ENCODE measurements at regions not wholly inside any gene's neighbourhood (a gene's known extent, or its start where the extent isn't known, plus 50 kb on each side); places are given as distances from the start of the nearest gene placed in this dataset.

DNA sequence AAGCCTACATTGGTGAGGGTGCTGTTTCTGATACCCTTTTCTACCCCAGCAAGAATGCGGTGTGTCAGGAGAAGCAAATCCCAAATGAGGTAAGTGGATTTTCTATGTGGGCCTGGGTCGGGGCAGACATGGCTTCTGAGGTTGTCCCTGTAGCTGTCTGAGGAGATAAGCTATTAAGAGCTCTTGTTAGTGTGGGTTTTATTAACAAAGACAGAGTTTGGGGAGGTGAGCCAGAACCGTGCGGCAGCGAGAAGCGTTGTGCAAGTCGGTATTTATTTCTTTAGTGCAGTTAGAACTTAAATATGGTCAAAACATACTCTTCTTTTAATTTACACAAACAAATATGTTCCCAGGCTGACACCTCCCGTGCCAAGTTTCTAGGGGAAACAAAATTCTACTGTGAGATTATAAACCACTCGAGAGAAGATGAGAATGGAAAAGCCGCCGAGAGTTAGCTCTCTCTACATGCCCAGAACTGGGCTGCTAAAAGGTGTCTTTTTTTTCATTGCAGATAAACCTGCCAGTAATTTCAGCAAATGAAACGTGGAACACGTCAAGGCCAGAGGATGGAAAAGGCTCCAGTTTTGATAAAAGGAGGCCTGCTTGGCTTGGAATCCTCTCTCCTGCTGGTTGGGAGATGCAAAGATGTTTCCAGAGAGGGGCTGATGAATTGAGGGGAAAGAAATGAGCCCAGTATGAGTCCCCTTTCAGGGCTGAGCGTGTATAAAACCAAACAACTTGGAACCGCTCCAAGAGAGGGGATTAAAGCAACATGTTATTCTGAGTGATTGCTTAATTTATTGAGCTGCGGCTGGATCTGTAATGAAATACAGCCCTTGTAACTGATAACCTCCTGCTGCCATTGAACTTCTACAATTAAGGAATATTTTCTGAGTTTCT is 254.6 kb downstream of the MRTFB start (continued):
- TF ChIP-seq NFIC (IDR thresholded peaks at IDR 0.05; ENCODE audit: low read depth, low read length) (no peak), MYC (IDR thresholded peaks at IDR 0.05; ENCODE audit: insufficient read depth, insufficient read length, insufficient replicate concordance, low read length, severe bottlenecking) (no peak), IKZF1 (conservative IDR thresholded peaks at IDR 0.05) (no peak), JUND (IDR thresholded peaks at IDR 0.05; ENCODE audit: low read depth, low read length) (no peak), SMARCA5 (IDR thresholded peaks at IDR 0.05) (no peak), RAD51 (IDR thresholded peaks at IDR 0.05) (no peak), ETV6 (conservative IDR thresholded peaks at IDR 0.05 in 1 of 2, IDR thresholded peaks at IDR 0.05 in 1 of 2; ENCODE audit: borderline replicate concordance in 1 of 2, low read depth in 1 of 2) (no peak)

DNA sequence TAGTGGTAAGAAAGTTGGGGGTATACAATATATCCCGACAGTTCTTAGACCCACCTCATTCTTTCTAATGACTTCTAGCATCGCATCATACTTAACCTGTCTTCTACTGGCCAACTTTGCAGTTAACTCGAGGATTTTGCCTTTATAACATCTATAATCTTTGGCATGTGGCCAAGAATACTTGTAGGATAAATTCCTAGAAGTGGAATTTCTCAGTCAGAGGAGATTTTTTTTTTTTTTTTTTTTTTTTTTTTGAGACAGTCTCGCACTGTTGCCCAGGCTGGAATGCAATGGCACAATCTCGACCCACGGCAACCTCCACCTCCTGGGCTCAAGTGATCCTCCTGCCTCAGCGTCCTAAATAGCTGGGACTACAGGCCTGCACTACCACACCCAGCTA is 253.5 kb downstream of the MRTFB start:
- H3K36me3 ChIP-seq (ENCODE audit: control insufficient read depth in 2 of 2, insufficient read depth in 2 of 2, low read length in 1 of 2) = peaks cover 23 to 36% of the 10 kb centered on the region in 2 experiments
- SMC1A ChIA-PET (ENCODE audit: uncharacterized antibody, unreplicated experiment) = no interaction called here
- H2AFZ ChIP-seq (ENCODE audit: control insufficient read depth, low read depth, low read length) = no peak overlapping the region
- no peak for FAIRE-seq
- 90% methylated on average over 6 of the region's 7 CpGs for WGBS (ENCODE audit: insufficient coverage, insufficient replicate concordance, low lambda C conversion rate, missing lambda C conversion rate)
- ATAC-seq = no peak
- no peak overlapping the region for H3K9ac ChIP-seq (ENCODE audit: control insufficient read depth, insufficient read depth, low read length)
- H3K4me2 ChIP-seq (ENCODE audit: control insufficient read depth, insufficient read depth) = no peak overlapping the region
- in situ Hi-C loops (cut with MboI) = no loop called here
- no peaks in the 10 kb centered on the region for H3K27me3 ChIP-seq (replicated peaks in 1 of 2; ENCODE audit: control insufficient read depth in 2 of 2, insufficient read depth in 2 of 2, low read length in 1 of 2)
- POLR2A ChIA-PET = no interaction called here
- BruUV-seq (replicated peaks) = no TSS peak
- no peaks in the 10 kb centered on the region; the same call in 2 of the 3 replicates for H3K9me3 ChIP-seq (replicated peaks; ENCODE audit: control insufficient read depth, insufficient read depth, low read length)
- no peak for DNase-seq (ENCODE audit: low read depth, low spot score)
- H3K79me2 ChIP-seq (ENCODE audit: control insufficient read depth, insufficient read depth, low read length) = peaks cover 49% of the 10 kb centered on the region
- RAD21 ChIA-PET (ENCODE audit: unreplicated experiment) = interaction anchor here (0.8 kb wide), 1 partner anchor 18 kb away, joined by 3 read pairs; no protein-coding TSS in a partner anchor
- peaks cover 5% of the 10 kb centered on the region; the same call in 1 of the 2 replicates for H4K20me1 ChIP-seq (ENCODE audit: control insufficient read depth, insufficient read depth)
- H3K4me1 ChIP-seq (ENCODE audit: control insufficient read depth, insufficient read depth, low read length) = no peaks in the 10 kb centered on the region
- CTCF ChIA-PET = no interaction called here
- no peak overlapping the region for H3K4me3 ChIP-seq
- intact Hi-C loops (cut with micrococcal nuclease; ENCODE audit: unreplicated experiment) = no loop called here
- TF ChIP-seq, protein P1, sequence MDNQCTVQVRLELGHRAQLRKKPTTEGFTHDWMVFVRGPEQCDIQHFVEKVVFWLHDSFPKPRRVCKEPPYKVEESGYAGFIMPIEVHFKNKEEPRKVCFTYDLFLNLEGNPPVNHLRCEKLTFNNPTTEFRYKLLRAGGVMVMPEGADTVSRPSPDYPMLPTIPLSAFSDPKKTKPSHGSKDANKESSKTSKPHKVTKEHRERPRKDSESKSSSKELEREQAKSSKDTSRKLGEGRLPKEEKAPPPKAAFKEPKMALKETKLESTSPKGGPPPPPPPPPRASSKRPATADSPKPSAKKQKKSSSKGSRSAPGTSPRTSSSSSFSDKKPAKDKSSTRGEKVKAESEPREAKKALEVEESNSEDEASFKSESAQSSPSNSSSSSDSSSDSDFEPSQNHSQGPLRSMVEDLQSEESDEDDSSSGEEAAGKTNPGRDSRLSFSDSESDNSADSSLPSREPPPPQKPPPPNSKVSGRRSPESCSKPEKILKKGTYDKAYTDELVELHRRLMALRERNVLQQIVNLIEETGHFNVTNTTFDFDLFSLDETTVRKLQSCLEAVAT (IDR thresholded peaks at IDR 0.05) = no peak
- TF ChIP-seq SRF (IDR thresholded peaks at IDR 0.05; ENCODE audit: low read depth in 2 of 2, low read length in 2 of 2) (no peak), MTA2 (IDR thresholded peaks at IDR 0.05; ENCODE audit: low read depth) (no peak), SUPT20H (IDR thresholded peaks at IDR 0.05; ENCODE audit: borderline replicate concordance, control insufficient read depth, low read depth, low read length) (no peak), NBN (IDR thresholded peaks at IDR 0.05) (no peak), ZNF384 (IDR thresholded peaks at IDR 0.05; ENCODE audit: borderline replicate concordance, low read depth, low read length) (no peak), NFYA (IDR thresholded peaks at IDR 0.05; ENCODE audit: borderline replicate concordance, low read depth, low read length) (no peak), JUND (IDR thresholded peaks at IDR 0.05; ENCODE audit: low read depth, low read length) (no peak), YY1 (IDR thresholded peaks at IDR 0.05; ENCODE audit: low read depth, low read length) (no peak), CREM (IDR thresholded peaks at IDR 0.05; ENCODE audit: low read depth) (no peak), MXI1 (IDR thresholded peaks at IDR 0.05; ENCODE audit: low read depth, low read length) (no peak), RCOR1 (conservative IDR thresholded peaks at IDR 0.05; ENCODE audit: low read depth, low read length) (no peak), ZNF274 (IDR thresholded peaks at IDR 0.05; ENCODE audit: insufficient read depth, insufficient read length) (no peak), ZZZ3 (IDR thresholded peaks at IDR 0.05; ENCODE audit: control insufficient read depth, insufficient read length, low read depth) (no peak)
- no peak overlapping the region for H3K27ac ChIP-seq (ENCODE audit: control insufficient read depth, insufficient read depth)
